IMR-90 (cell line): ENCODE measurements at regions not wholly inside any gene's neighbourhood (a gene's known extent, or its start where the extent isn't known, plus 50 kb on each side); places are given as distances from the start of the nearest gene placed in this dataset.

Source experiments
- ATAC-seq: fragments of 200-7000 bp; cut with Tn5 transposase; 2 replicates; pipeline ENCODE4 v1.9.1; 2020; ENCODE audit warnings: low read depth, mild to moderate bottlenecking, moderate library complexity
- BruUV-seq: library from RNA; stranded (reverse); fragments of 400-500 nt; replicated peaks from 2 replicates; lab custom pipeline; 2021; lab: Mats Ljungman, UMichigan
- CTCF ChIA-PET: fragments of 300-600 bp; formaldehyde crosslinking; extraction: SDS; loops from one replicate; lab custom pipeline; 2021; ENCODE audit warnings: antibody characterized with exemption; lab: Yijun Ruan, JAX
- POLR2A ChIA-PET: fragments of 300-600 bp; sonication (Branson Sonifier 250); formaldehyde crosslinking; loops from one replicate; lab custom pipeline; 2022; ENCODE audit warnings: antibody characterized with exemption; ENCODE audit not compliant: unreplicated experiment; lab: Charles Lee
- DNase-seq: peaks from one replicate; pipeline ENCODE4 v3.0.0; 2013
- H2AFZ ChIP-seq: replicated peaks from 2 replicates; pipeline ENCODE3; 2013; ENCODE audit warnings: low read length, mild to moderate bottlenecking; ENCODE audit not compliant: poor library complexity
- H2AK5ac ChIP-seq: 2 replicates; pipeline ENCODE4 v1.6.1; 2013; ENCODE audit warnings: low read depth, low read length, inconsistent platforms
- H2AK9ac ChIP-seq: replicated peaks from 2 replicates; pipeline ENCODE3; 2013; ENCODE audit warnings: mild to moderate bottlenecking, low read depth, low read length, moderate library complexity; ENCODE audit not compliant: poor library complexity
- H2BK120ac ChIP-seq: 2 replicates; pipeline ENCODE4 v1.6.1; 2013; ENCODE audit warnings: low read depth, low read length, inconsistent platforms
- H2BK15ac ChIP-seq: 3 replicates; pipeline ENCODE4 v1.6.1; 2013; ENCODE audit warnings: low read depth, low read length, inconsistent platforms
- H2BK20ac ChIP-seq: 2 replicates; pipeline ENCODE4 v1.6.1; 2013; ENCODE audit warnings: low read depth, mild to moderate bottlenecking, inconsistent platforms, low read length, moderate library complexity
- H2BK5ac ChIP-seq: 2 replicates; pipeline ENCODE4 v1.6.1; 2013; ENCODE audit warnings: mild to moderate bottlenecking, low read depth, low read length, inconsistent platforms; ENCODE audit not compliant: poor library complexity, severe bottlenecking
- H3K14ac ChIP-seq: replicated peaks from 2 replicates; pipeline ENCODE4 v1.6.1; 2013; ENCODE audit warnings: low read depth, low read length, inconsistent platforms
- H3K18ac ChIP-seq: 2 replicates; pipeline ENCODE4 v1.6.1; 2013; ENCODE audit warnings: low read depth, low read length, control low read depth
- H3K23ac ChIP-seq: 2 replicates; pipeline ENCODE4 v1.6.1; 2013; ENCODE audit warnings: low read depth, low read length, inconsistent platforms
- H3K27ac ChIP-seq: 2 replicates; pipeline ENCODE4 v1.5.1; 2013; ENCODE audit warnings: mild to moderate bottlenecking, control low read depth, low read length; ENCODE audit not compliant: insufficient read depth
- H3K27me3 ChIP-seq: 2 replicates; pipeline ENCODE4 v1.6.1; 2013; ENCODE audit warnings: low read length; ENCODE audit not compliant: control insufficient read depth, insufficient read depth
- H3K36me3 ChIP-seq: 2 replicates; pipeline ENCODE4 v1.6.1; 2013; ENCODE audit warnings: low read length, mixed read lengths; ENCODE audit not compliant: control insufficient read depth, insufficient read depth
- H3K4ac ChIP-seq: 2 replicates; pipeline ENCODE4 v1.6.1; 2013; ENCODE audit warnings: low read depth, low read length, inconsistent platforms
- H3K4me1 ChIP-seq: 2 replicates; pipeline ENCODE4 v1.6.1; 2013; ENCODE audit warnings: low read length, mixed read lengths; ENCODE audit not compliant: control insufficient read depth, insufficient read depth
- H3K4me2 ChIP-seq: 2 replicates; pipeline ENCODE4 v1.6.1; 2013; ENCODE audit warnings: low read depth, mild to moderate bottlenecking, control low read depth, low read length, moderate library complexity
- H3K4me3 ChIP-seq: 2 replicates; pipeline ENCODE4 v1.5.1; 2013; ENCODE audit warnings: low read depth, mild to moderate bottlenecking, control low read depth, low read length, moderate library complexity; ENCODE audit not compliant: insufficient read depth
- H3K56ac ChIP-seq: 2 replicates; pipeline ENCODE4 v1.6.1; 2013; ENCODE audit warnings: low read length, inconsistent platforms; ENCODE audit not compliant: insufficient read depth; ENCODE audit errors: extremely low read depth
- H3K79me1 ChIP-seq, 2 experiments: 2 replicates each; pipeline ENCODE4 v1.6.1; 2013; ENCODE audit warnings: low read length in 2 of 2, inconsistent platforms in 1 of 2, low read depth in 1 of 2
- H3K9ac ChIP-seq: 2 replicates; pipeline ENCODE4 v1.6.1; 2013; ENCODE audit warnings: low read depth, low read length, control low read depth
- H3K9me1 ChIP-seq: 2 replicates; pipeline ENCODE4 v1.6.1; 2013; ENCODE audit warnings: low read length, inconsistent platforms; ENCODE audit not compliant: insufficient read depth
- H3K9me3 ChIP-seq: 2 replicates; pipeline ENCODE4 v1.6.1; 2013; ENCODE audit warnings: low read length; ENCODE audit not compliant: control insufficient read depth, insufficient read depth
- H4K20me1 ChIP-seq: 2 replicates; pipeline ENCODE4 v1.6.1; 2013; ENCODE audit warnings: low read length, inconsistent platforms; ENCODE audit not compliant: insufficient read depth
- H4K5ac ChIP-seq: 2 replicates; pipeline ENCODE4 v1.6.1; 2013; ENCODE audit warnings: mild to moderate bottlenecking, low read depth, low read length, control low read depth
- H4K8ac ChIP-seq, 2 experiments: 2 replicates each; pipeline ENCODE4 v1.6.1; 2013; ENCODE audit warnings: low read depth in 2 of 2, low read length in 2 of 2, control low read depth in 1 of 2, inconsistent platforms in 1 of 2
- H4K91ac ChIP-seq: 2 replicates; pipeline ENCODE4 v1.6.1; 2013; ENCODE audit warnings: low read depth, low read length, inconsistent platforms; ENCODE audit not compliant: insufficient read depth
- BHLHE40 ChIP-seq: fragments of 150-350 bp; IDR thresholded peaks from 2 replicates; pipeline ENCODE4 v1.6.1; 2016; ENCODE audit warnings: mild to moderate bottlenecking, low read depth, low read length
- CHD1 ChIP-seq: IDR thresholded peaks from 2 replicates; pipeline ENCODE4 v1.6.1; 2012; ENCODE audit warnings: low read depth, low read length, improper control_type of control experiment
- FOS ChIP-seq: fragments of 150-350 bp; IDR thresholded peaks from 2 replicates; pipeline ENCODE4 v1.6.1; 2016; ENCODE audit warnings: low read depth, low read length
- MXI1 ChIP-seq: IDR thresholded peaks from 2 replicates; pipeline ENCODE4 v1.6.1; 2012; ENCODE audit warnings: low read depth, mild to moderate bottlenecking, low read length, moderate library complexity, borderline replicate concordance
- RAD21 ChIP-seq: IDR thresholded peaks from 2 replicates; pipeline ENCODE4 v1.6.1; 2012; ENCODE audit warnings: low read length, improper control_type of control experiment
- RFX5 ChIP-seq: IDR thresholded peaks from 2 replicates; pipeline ENCODE4 v1.8.0; 2012; ENCODE audit warnings: low read depth, mild to moderate bottlenecking, low read length, moderate library complexity
- WGBS, 2 experiments: methylation state at CpG; one replicate each; pipeline versions ENCODE4 v1.1.5 to v1.1.7; 2013; ENCODE audit warnings: missing lambda C conversion rate in 2 of 2; ENCODE audit not compliant: insufficient read length in 1 of 2; ENCODE audit errors: extremely low coverage in 2 of 2; 5-methylcytosine and 5-hydroxymethylcytosine counted together
- dilution Hi-C: fragments of 300-500 bp; cut with HindIII; formaldehyde crosslinking; loops from one replicate; pipeline ENCODE4 v1.14.3; 2018; ENCODE audit warnings: low sequenced_read_pairs; ENCODE audit not compliant: unreplicated experiment
- in situ Hi-C: fragments of 300-500 bp; cut with MboI; formaldehyde crosslinking; loops from 3 replicates; pipeline ENCODE4 v1.14.3; 2019; ENCODE audit warnings: low sequenced_read_pairs, inconsistent platforms, mixed read lengths
- intact Hi-C: fragments of 100-400 bp; cut with micrococcal nuclease; formaldehyde crosslinking; loops from 2 replicates; pipeline ENCODE4 v1.10.0; 2022
- TF ChIP-seq, protein P1 (sequence below): conservative IDR thresholded peaks from 2 replicates; pipeline ENCODE4 v1.5.1; 2012; ENCODE audit warnings: mild to moderate bottlenecking, low read depth, low read length, improper control_type of control experiment
- TF ChIP-seq, protein P2 (sequence below): fragments of 150-350 bp; IDR thresholded peaks from 2 replicates; pipeline ENCODE4 v1.6.1; 2016; ENCODE audit warnings: low read depth, mild to moderate bottlenecking, low read length, moderate library complexity, borderline replicate concordance

DNA sequence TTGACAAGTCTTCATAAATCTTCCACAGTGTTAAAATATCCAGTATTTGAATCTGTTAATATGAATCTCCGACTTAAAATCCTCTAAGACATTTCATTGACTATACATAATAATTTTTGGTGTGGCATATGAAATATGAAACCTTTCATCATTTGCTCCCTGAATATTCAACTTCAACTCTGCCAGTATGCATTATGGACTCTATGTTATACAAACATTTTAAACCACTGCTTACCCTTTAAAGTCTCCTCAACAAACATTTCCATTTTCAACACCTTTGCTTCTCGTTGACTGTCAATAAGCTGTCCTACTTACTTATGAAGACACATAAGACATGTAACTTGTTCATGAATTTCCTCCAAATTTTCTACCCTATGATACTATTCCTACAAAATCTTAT lies 579.4 kb upstream of the SLITRK6 start:
- BruUV-seq = no TSS peak
- dilution Hi-C loops (no loop called here), in situ Hi-C loops (no loop called here), intact Hi-C loops (no loop called here)
- Histone ChIP-seq H2BK20ac (no peak overlapping the region), H3K14ac (no peak overlapping the region), H2BK15ac (no peak overlapping the region), H3K4me3 (no peak overlapping the region), H3K36me3 (no peaks in the 10 kb centered on the region), H2AK5ac (no peak overlapping the region), H2BK120ac (no peak overlapping the region), H2BK5ac (no peak overlapping the region), H3K4me1 (no peaks in the 10 kb centered on the region), H3K4ac (no peak overlapping the region), H3K79me1 (no peaks in the 10 kb centered on the region), H3K23ac (no peak overlapping the region), H3K27me3 (no peaks in the 10 kb centered on the region), H2AFZ (no peak overlapping the region), H3K56ac (no peak overlapping the region), H3K9me1 (no peaks in the 10 kb centered on the region), H4K20me1 (no peaks in the 10 kb centered on the region), H4K91ac (no peak overlapping the region), H3K9me3 (peaks cover 2% of the 10 kb centered on the region; the same call in 1 of the 2 replicates), H3K18ac (no peak overlapping the region), H3K27ac (no peak overlapping the region), H2AK9ac (no peak overlapping the region), H3K9ac (no peak overlapping the region), H4K8ac (no peak overlapping the region), H4K5ac (no peak overlapping the region), H3K4me2 (no peak overlapping the region)
- DNase-seq (no peak), ATAC-seq (no peak)
- TF ChIP-seq, protein P1, sequence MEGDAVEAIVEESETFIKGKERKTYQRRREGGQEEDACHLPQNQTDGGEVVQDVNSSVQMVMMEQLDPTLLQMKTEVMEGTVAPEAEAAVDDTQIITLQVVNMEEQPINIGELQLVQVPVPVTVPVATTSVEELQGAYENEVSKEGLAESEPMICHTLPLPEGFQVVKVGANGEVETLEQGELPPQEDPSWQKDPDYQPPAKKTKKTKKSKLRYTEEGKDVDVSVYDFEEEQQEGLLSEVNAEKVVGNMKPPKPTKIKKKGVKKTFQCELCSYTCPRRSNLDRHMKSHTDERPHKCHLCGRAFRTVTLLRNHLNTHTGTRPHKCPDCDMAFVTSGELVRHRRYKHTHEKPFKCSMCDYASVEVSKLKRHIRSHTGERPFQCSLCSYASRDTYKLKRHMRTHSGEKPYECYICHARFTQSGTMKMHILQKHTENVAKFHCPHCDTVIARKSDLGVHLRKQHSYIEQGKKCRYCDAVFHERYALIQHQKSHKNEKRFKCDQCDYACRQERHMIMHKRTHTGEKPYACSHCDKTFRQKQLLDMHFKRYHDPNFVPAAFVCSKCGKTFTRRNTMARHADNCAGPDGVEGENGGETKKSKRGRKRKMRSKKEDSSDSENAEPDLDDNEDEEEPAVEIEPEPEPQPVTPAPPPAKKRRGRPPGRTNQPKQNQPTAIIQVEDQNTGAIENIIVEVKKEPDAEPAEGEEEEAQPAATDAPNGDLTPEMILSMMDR = no peak
- TF ChIP-seq CHD1 (no peak), FOS (no peak), RAD21 (no peak), MXI1 (no peak), RFX5 (no peak), BHLHE40 (no peak)
- TF ChIP-seq, protein P2, sequence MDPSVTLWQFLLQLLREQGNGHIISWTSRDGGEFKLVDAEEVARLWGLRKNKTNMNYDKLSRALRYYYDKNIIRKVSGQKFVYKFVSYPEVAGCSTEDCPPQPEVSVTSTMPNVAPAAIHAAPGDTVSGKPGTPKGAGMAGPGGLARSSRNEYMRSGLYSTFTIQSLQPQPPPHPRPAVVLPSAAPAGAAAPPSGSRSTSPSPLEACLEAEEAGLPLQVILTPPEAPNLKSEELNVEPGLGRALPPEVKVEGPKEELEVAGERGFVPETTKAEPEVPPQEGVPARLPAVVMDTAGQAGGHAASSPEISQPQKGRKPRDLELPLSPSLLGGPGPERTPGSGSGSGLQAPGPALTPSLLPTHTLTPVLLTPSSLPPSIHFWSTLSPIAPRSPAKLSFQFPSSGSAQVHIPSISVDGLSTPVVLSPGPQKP = no peak
- ChIA-PET CTCF (no interaction called here), POLR2A (no interaction called here)
- WGBS, 2 experiments = 60% methylated on average over 1 of the region's 2 CpGs; no CpG with 5 or more reads in 1 of the 2 experiments
